ENCODE measurements at regions not wholly inside any gene's neighbourhood (a gene's known extent, or its start where the extent isn't known, plus 50 kb on each side); places are given as distances from the start of the nearest gene placed in this dataset.

GRCh38 chr2:192749611-192750200 lies 555.0 kb upstream of the TMEFF2 start:
- Histone ChIP-seq H3K9ac (replicated peaks; ENCODE audit: extremely low read depth, insufficient read depth, low read length) (no peak overlapping the region), H3K27ac (ENCODE audit: insufficient read depth, low read depth, low read length) (no peak overlapping the region), H3K36me3 (ENCODE audit: control insufficient read depth in 2 of 2, extremely low read depth in 1 of 2, insufficient read depth in 2 of 2, low read length in 2 of 2) (no peaks in the 10 kb centered on the region), H4K20me1 (replicated peaks; ENCODE audit: control insufficient read depth, extremely low read depth, insufficient read depth, low read length) (no peaks in the 10 kb centered on the region), H3K4me1 (ENCODE audit: control insufficient read depth, extremely low read depth, insufficient read depth, low read length) (no peaks in the 10 kb centered on the region), H2AFZ (ENCODE audit: low read depth, low read length) (no peak overlapping the region), H3K79me2 (ENCODE audit: control insufficient read depth, insufficient read depth, low read length) (no peaks in the 10 kb centered on the region), H3K4me2 (ENCODE audit: insufficient read depth, low read length) (no peak overlapping the region), H3K4me3 (replicated peaks in 1 of 3; ENCODE audit: insufficient read depth in 1 of 3, low read depth in 1 of 3, low read length in 3 of 3) (no peak overlapping the region), H3K9me1 (replicated peaks; ENCODE audit: control insufficient read depth, extremely low read depth, insufficient read depth, low read length) (no peaks in the 10 kb centered on the region), H3K9me3 (replicated peaks; ENCODE audit: control insufficient read depth, insufficient read depth, low read length) (no peaks in the 10 kb centered on the region), H3K27me3 (ENCODE audit: control insufficient read depth in 2 of 2, insufficient read depth in 2 of 2, low read length in 2 of 2) (no peaks in the 10 kb centered on the region)
- no peak for FAIRE-seq
- intact Hi-C loops (cut with micrococcal nuclease), result no loop called here
- DNase-seq (ENCODE audit: low read depth, low spot score), result no peak
- TF ChIP-seq GATA2 (IDR thresholded peaks at IDR 0.05; ENCODE audit: insufficient read depth, insufficient read length, low read depth, low read length), result no peak
- TF ChIP-seq, protein P1, sequence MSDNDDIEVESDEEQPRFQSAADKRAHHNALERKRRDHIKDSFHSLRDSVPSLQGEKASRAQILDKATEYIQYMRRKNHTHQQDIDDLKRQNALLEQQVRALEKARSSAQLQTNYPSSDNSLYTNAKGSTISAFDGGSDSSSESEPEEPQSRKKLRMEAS (IDR thresholded peaks at IDR 0.05; ENCODE audit: insufficient read depth, insufficient read length), result no peak
- no peak for TF ChIP-seq MYC (IDR thresholded peaks at IDR 0.05; ENCODE audit: low read depth, low read length)
- no peak for TF ChIP-seq POLR2AphosphoS5 (IDR thresholded peaks at IDR 0.05; ENCODE audit: insufficient read depth, low read depth, low read length)
- no peak for TF ChIP-seq FOS (IDR thresholded peaks at IDR 0.05; ENCODE audit: borderline replicate concordance, insufficient read depth, low read length)
- dilution Hi-C loops (cut with MboI; ENCODE audit: extremely low pct_ligation_motif_present, low sequenced_read_pairs), result no loop called here
- BruUV-seq (replicated peaks), result no TSS peak
- ChIA-PET CTCF (no interaction called here), POLR2A (no interaction called here)

- TF ChIP-seq POLR2AphosphoS5 (IDR thresholded peaks at IDR 0.05; ENCODE audit: insufficient read depth, low read depth, low read length), result no peak
- TF ChIP-seq EZH2 (IDR thresholded peaks at IDR 0.05; ENCODE audit: borderline replicate concordance, low read depth, low read length, severe bottlenecking), result no peak
- no peak for TF ChIP-seq POLR2A (IDR thresholded peaks at IDR 0.05; ENCODE audit: low read depth, low read length)
- no peak for TF ChIP-seq GATA2 (IDR thresholded peaks at IDR 0.05; ENCODE audit: insufficient read depth, insufficient read length, low read depth, low read length)
- TF ChIP-seq, protein P1 (IDR thresholded peaks at IDR 0.05; ENCODE audit: insufficient read depth, insufficient read length), result no peak
- TF ChIP-seq, protein P2, sequence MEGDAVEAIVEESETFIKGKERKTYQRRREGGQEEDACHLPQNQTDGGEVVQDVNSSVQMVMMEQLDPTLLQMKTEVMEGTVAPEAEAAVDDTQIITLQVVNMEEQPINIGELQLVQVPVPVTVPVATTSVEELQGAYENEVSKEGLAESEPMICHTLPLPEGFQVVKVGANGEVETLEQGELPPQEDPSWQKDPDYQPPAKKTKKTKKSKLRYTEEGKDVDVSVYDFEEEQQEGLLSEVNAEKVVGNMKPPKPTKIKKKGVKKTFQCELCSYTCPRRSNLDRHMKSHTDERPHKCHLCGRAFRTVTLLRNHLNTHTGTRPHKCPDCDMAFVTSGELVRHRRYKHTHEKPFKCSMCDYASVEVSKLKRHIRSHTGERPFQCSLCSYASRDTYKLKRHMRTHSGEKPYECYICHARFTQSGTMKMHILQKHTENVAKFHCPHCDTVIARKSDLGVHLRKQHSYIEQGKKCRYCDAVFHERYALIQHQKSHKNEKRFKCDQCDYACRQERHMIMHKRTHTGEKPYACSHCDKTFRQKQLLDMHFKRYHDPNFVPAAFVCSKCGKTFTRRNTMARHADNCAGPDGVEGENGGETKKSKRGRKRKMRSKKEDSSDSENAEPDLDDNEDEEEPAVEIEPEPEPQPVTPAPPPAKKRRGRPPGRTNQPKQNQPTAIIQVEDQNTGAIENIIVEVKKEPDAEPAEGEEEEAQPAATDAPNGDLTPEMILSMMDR (IDR thresholded peaks at IDR 0.05; ENCODE audit: extremely low read depth in 1 of 2, insufficient read depth in 1 of 2, low read depth in 1 of 2, low read length in 2 of 2), result no peak
Observed at GRCh38 chr2:192741889-192742288, 547.2 kb upstream of the TMEFF2 start.

More at GRCh38 chr2:192741889-192742288, 547.2 kb upstream of the TMEFF2 start:
- dilution Hi-C loops (cut with MboI; ENCODE audit: extremely low pct_ligation_motif_present, low sequenced_read_pairs) (no loop called here), intact Hi-C loops (cut with micrococcal nuclease) (no loop called here)
- POLR2A ChIA-PET, result interaction anchor here (0.6 kb wide), 1 partner anchor 1175 kb away, joined by 3 read pairs; no protein-coding TSS in a partner anchor
- CTCF ChIA-PET, result no interaction called here
- no peaks in the 10 kb centered on the region for H3K36me3 ChIP-seq (ENCODE audit: control insufficient read depth in 2 of 2, extremely low read depth in 1 of 2, insufficient read depth in 2 of 2, low read length in 2 of 2)
- BruUV-seq (replicated peaks), result no TSS peak
- H3K27me3 ChIP-seq (ENCODE audit: control insufficient read depth in 2 of 2, insufficient read depth in 2 of 2, low read length in 2 of 2), result no peaks in the 10 kb centered on the region
- H3K4me3 ChIP-seq (replicated peaks in 1 of 3; ENCODE audit: insufficient read depth in 1 of 3, low read depth in 1 of 3, low read length in 3 of 3), result no peak overlapping the region
- H4K20me1 ChIP-seq (replicated peaks; ENCODE audit: control insufficient read depth, extremely low read depth, insufficient read depth, low read length), result no peaks in the 10 kb centered on the region
- DNase-seq (ENCODE audit: low read depth, low spot score), result no peak
- H3K9ac ChIP-seq (replicated peaks; ENCODE audit: extremely low read depth, insufficient read depth, low read length), result no peak overlapping the region
- no peaks in the 10 kb centered on the region for H3K79me2 ChIP-seq (ENCODE audit: control insufficient read depth, insufficient read depth, low read length)
- H3K4me2 ChIP-seq (ENCODE audit: insufficient read depth, low read length), result no peak overlapping the region
- H3K9me3 ChIP-seq (replicated peaks; ENCODE audit: control insufficient read depth, insufficient read depth, low read length), result no peaks in the 10 kb centered on the region
- no peaks in the 10 kb centered on the region for H3K9me1 ChIP-seq (replicated peaks; ENCODE audit: control insufficient read depth, extremely low read depth, insufficient read depth, low read length)
- H3K4me1 ChIP-seq (ENCODE audit: control insufficient read depth, extremely low read depth, insufficient read depth, low read length), result no peaks in the 10 kb centered on the region
- H2AFZ ChIP-seq (ENCODE audit: low read depth, low read length), result no peak overlapping the region
- FAIRE-seq, result no peak
- no peak overlapping the region for H3K27ac ChIP-seq (ENCODE audit: insufficient read depth, low read depth, low read length)

All from endothelial cell of umbilical vein (primary cell).